IPS-18a (cell line): ENCODE measurements at regions not wholly inside any gene's neighbourhood (a gene's known extent, or its start where the extent isn't known, plus 50 kb on each side); places are given as distances from the start of the nearest gene placed in this dataset.

Experiments
- H3K27ac ChIP-seq: one replicate; pipeline ENCODE4 v1.5.1; 2013; ENCODE audit warnings: low read length
- H3K27me3 ChIP-seq: one replicate; pipeline ENCODE4 v1.6.1; 2013; ENCODE audit warnings: mild to moderate bottlenecking, low read length; ENCODE audit not compliant: control insufficient read depth, insufficient read depth
- H3K36me3 ChIP-seq: one replicate; pipeline ENCODE4 v1.6.1; 2013; ENCODE audit warnings: low read depth, low read length; ENCODE audit not compliant: control insufficient read depth
- H3K4me1 ChIP-seq: one replicate; pipeline ENCODE4 v1.6.1; 2013; ENCODE audit warnings: low read depth, low read length; ENCODE audit not compliant: control insufficient read depth
- H3K4me3 ChIP-seq: one replicate; pipeline ENCODE4 v1.5.1; 2013; ENCODE audit warnings: low read length
- H3K9ac ChIP-seq: one replicate; pipeline ENCODE4 v1.6.1; 2013; ENCODE audit warnings: mild to moderate bottlenecking, low read length, moderate library complexity
- H3K9me3 ChIP-seq: one replicate; pipeline ENCODE4 v1.6.1; 2013; ENCODE audit warnings: low read depth, low read length; ENCODE audit not compliant: control insufficient read depth

- H3K4me3 ChIP-seq = no peak overlapping the region
These were observed 243.0 kb upstream of the PDE3A start for GRCh38 chr12:20125276-20125798.

GRCh38 chr12:20126601-20127000 lies 241.7 kb upstream of the PDE3A start:
- H3K4me3 ChIP-seq = no peak overlapping the region
- no peak overlapping the region for H3K27ac ChIP-seq
- no peaks in the 10 kb centered on the region for H3K27me3 ChIP-seq
- H3K4me1 ChIP-seq = no peaks in the 10 kb centered on the region
- H3K36me3 ChIP-seq = no peaks in the 10 kb centered on the region
- no peaks in the 10 kb centered on the region for H3K9me3 ChIP-seq
- H3K9ac ChIP-seq = no peak overlapping the region

More at GRCh38 chr12:20125276-20125798, 243.0 kb upstream of the PDE3A start:
- Histone ChIP-seq H3K9me3 (no peaks in the 10 kb centered on the region), H3K27ac (no peak overlapping the region), H3K36me3 (no peaks in the 10 kb centered on the region), H3K4me1 (no peaks in the 10 kb centered on the region), H3K9ac (no peak overlapping the region), H3K27me3 (no peaks in the 10 kb centered on the region)

- no peak overlapping the region for H3K27ac ChIP-seq
- no peaks in the 10 kb centered on the region for H3K36me3 ChIP-seq
- no peaks in the 10 kb centered on the region for H3K27me3 ChIP-seq
- no peak overlapping the region for H3K9ac ChIP-seq
- H3K4me3 ChIP-seq = no peak overlapping the region
- H3K4me1 ChIP-seq = no peaks in the 10 kb centered on the region
- H3K9me3 ChIP-seq = no peaks in the 10 kb centered on the region
These were observed 240.9 kb upstream of the PDE3A start for GRCh38 chr12:20127413-20127812.

- Histone ChIP-seq H3K27me3 (no peaks in the 10 kb centered on the region), H3K36me3 (no peaks in the 10 kb centered on the region), H3K4me1 (no peaks in the 10 kb centered on the region)
These were observed 239.4 kb upstream of the PDE3A start for GRCh38 chr12:20128928-20129327.

GRCh38 chr12:20132818-20133217 lies 235.5 kb upstream of the PDE3A start:
- Histone ChIP-seq H3K36me3 (no peaks in the 10 kb centered on the region), H3K27me3 (no peaks in the 10 kb centered on the region), H3K9ac (no peak overlapping the region), H3K9me3 (no peaks in the 10 kb centered on the region), H3K4me3 (no peak overlapping the region), H3K27ac (no peak overlapping the region), H3K4me1 (no peaks in the 10 kb centered on the region)

More at GRCh38 chr12:20128928-20129327, 239.4 kb upstream of the PDE3A start:
- Histone ChIP-seq H3K4me3 (no peak overlapping the region), H3K27ac (no peak overlapping the region), H3K9me3 (no peaks in the 10 kb centered on the region), H3K9ac (no peak overlapping the region)

- H3K9ac ChIP-seq = no peak overlapping the region
- no peak overlapping the region for H3K27ac ChIP-seq
- no peaks in the 10 kb centered on the region for H3K27me3 ChIP-seq
- H3K4me3 ChIP-seq = no peak overlapping the region
- no peaks in the 10 kb centered on the region for H3K36me3 ChIP-seq
- no peaks in the 10 kb centered on the region for H3K9me3 ChIP-seq
- no peaks in the 10 kb centered on the region for H3K4me1 ChIP-seq
These were observed 233.7 kb upstream of the PDE3A start for GRCh38 chr12:20134652-20135051.

GRCh38 chr12:20140751-20141150 lies 227.6 kb upstream of the PDE3A start:
- Histone ChIP-seq H3K9ac (no peak overlapping the region), H3K27me3 (no peaks in the 10 kb centered on the region), H3K4me3 (no peak overlapping the region), H3K9me3 (no peaks in the 10 kb centered on the region), H3K4me1 (no peaks in the 10 kb centered on the region), H3K36me3 (no peaks in the 10 kb centered on the region), H3K27ac (no peak overlapping the region)

- Histone ChIP-seq H3K4me3 (no peak overlapping the region), H3K27ac (no peak overlapping the region), H3K9me3 (no peaks in the 10 kb centered on the region), H3K9ac (no peak overlapping the region), H3K4me1 (no peaks in the 10 kb centered on the region), H3K36me3 (no peaks in the 10 kb centered on the region), H3K27me3 (no peaks in the 10 kb centered on the region)
These were observed 226.0 kb upstream of the PDE3A start for GRCh38 chr12:20142316-20142715.

GRCh38 chr12:20142956-20143355 lies 225.4 kb upstream of the PDE3A start:
- Histone ChIP-seq H3K4me1 (no peaks in the 10 kb centered on the region), H3K36me3 (no peaks in the 10 kb centered on the region), H3K27ac (no peak overlapping the region), H3K4me3 (no peak overlapping the region), H3K9me3 (no peaks in the 10 kb centered on the region), H3K9ac (no peak overlapping the region), H3K27me3 (no peaks in the 10 kb centered on the region)

GRCh38 chr12:20144341-20144740 lies 224.0 kb upstream of the PDE3A start:
- no peaks in the 10 kb centered on the region for H3K36me3 ChIP-seq
- H3K27me3 ChIP-seq = no peaks in the 10 kb centered on the region
- no peak overlapping the region for H3K4me3 ChIP-seq
- no peaks in the 10 kb centered on the region for H3K4me1 ChIP-seq
- H3K9ac ChIP-seq = no peak overlapping the region
- H3K27ac ChIP-seq = no peak overlapping the region
- H3K9me3 ChIP-seq = no peaks in the 10 kb centered on the region

- Histone ChIP-seq H3K27me3 (no peaks in the 10 kb centered on the region), H3K4me3 (no peak overlapping the region), H3K27ac (no peak overlapping the region), H3K4me1 (peaks cover 4% of the 10 kb centered on the region), H3K9me3 (no peaks in the 10 kb centered on the region), H3K36me3 (no peaks in the 10 kb centered on the region), H3K9ac (no peak overlapping the region)
These were observed 220.1 kb upstream of the PDE3A start for GRCh38 chr12:20148241-20148640.

- H3K4me3 ChIP-seq = no peak overlapping the region
- H3K9ac ChIP-seq = no peak overlapping the region
- no peaks in the 10 kb centered on the region for H3K36me3 ChIP-seq
- H3K27me3 ChIP-seq = no peaks in the 10 kb centered on the region
- no peak overlapping the region for H3K27ac ChIP-seq
- H3K9me3 ChIP-seq = no peaks in the 10 kb centered on the region
- peaks cover 4% of the 10 kb centered on the region for H3K4me1 ChIP-seq
These were observed 217.4 kb upstream of the PDE3A start for GRCh38 chr12:20150835-20151422.
